HEK293 (cell line): ENCODE measurements at regions not wholly inside any gene's neighbourhood (a gene's known extent, or its start where the extent isn't known, plus 50 kb on each side); places are given as distances from the start of the nearest gene placed in this dataset.
"Not testable (repeated sequence)": the region's sequence is repeated elsewhere in the genome, so short reads cannot be mapped to it uniquely, and the experiment has no call there.

Experiments used
- GLI4 ChIP-seq: fragments of 450-650 bp; formaldehyde crosslinking; IDR thresholded peaks from 2 replicates; pipeline ENCODE4 v1.5.1; 2016; ENCODE audit warnings: missing biosample characterization, missing genetic modification characterization
- IKZF3 ChIP-seq: fragments of 450-650 bp; IDR thresholded peaks from 2 replicates; pipeline ENCODE4 v1.5.0; 2018; ENCODE audit warnings: missing biosample characterization, mild to moderate bottlenecking, missing genetic modification characterization, moderate library complexity
- MYNN ChIP-seq: fragments of 450-650 bp; formaldehyde crosslinking; IDR thresholded peaks from 2 replicates; pipeline ENCODE4 v1.5.1; 2016; ENCODE audit warnings: missing biosample characterization, missing genetic modification characterization, borderline replicate concordance
- MZF1 ChIP-seq: fragments of 450-650 bp; formaldehyde crosslinking; IDR thresholded peaks from 2 replicates; pipeline ENCODE4 v1.5.1; 2017; ENCODE audit warnings: missing biosample characterization, missing genetic modification characterization, borderline replicate concordance
- RBAK ChIP-seq: fragments of 450-650 bp; formaldehyde crosslinking; IDR thresholded peaks from 2 replicates; pipeline ENCODE4 v1.5.1; 2016; ENCODE audit warnings: missing biosample characterization, missing genetic modification characterization
- TCF7L2 ChIP-seq: IDR thresholded peaks from 2 replicates; pipeline ENCODE4 v1.6.1; 2011; ENCODE audit warnings: low read depth, mild to moderate bottlenecking, inconsistent platforms, low read length, moderate library complexity, borderline replicate concordance
- TRIM28 ChIP-seq: IDR thresholded peaks from 2 replicates; pipeline ENCODE4 v1.6.1; 2011; ENCODE audit warnings: low read length, control low read depth, borderline replicate concordance
- ZNF26 ChIP-seq: fragments of 450-650 bp; formaldehyde crosslinking; IDR thresholded peaks from 2 replicates; pipeline ENCODE4 v1.5.1; 2016; ENCODE audit warnings: missing biosample characterization, missing genetic modification characterization
- ZNF274 ChIP-seq, 2 experiments: fragments of 200-500 bp in 1 of 2; fragments of 450-650 bp in 1 of 2; sonication (Bioruptor generic) in 1 of 2; formaldehyde crosslinking in 1 of 2; IDR thresholded peaks; 2 replicates each; pipeline versions ENCODE4 v1.5.1 to v1.6.1; 2014 to 2016; ENCODE audit warnings: borderline replicate concordance in 1 of 2, inconsistent platforms in 1 of 2, low read length in 1 of 2, missing biosample characterization in 1 of 2, missing genetic modification characterization in 1 of 2
- ZNF341 ChIP-seq: fragments of 450-650 bp; formaldehyde crosslinking; IDR thresholded peaks from 2 replicates; pipeline ENCODE4; 2016; ENCODE audit warnings: low read depth, missing biosample characterization, missing genetic modification characterization
- ZNF521 ChIP-seq: fragments of 450-650 bp; formaldehyde crosslinking; IDR thresholded peaks from 2 replicates; pipeline ENCODE4 v1.5.1; 2017; ENCODE audit warnings: missing biosample characterization, mild to moderate bottlenecking, missing genetic modification characterization
- TF ChIP-seq, protein P1 (sequence below): fragments of 450-650 bp; formaldehyde crosslinking; IDR thresholded peaks from 2 replicates; pipeline ENCODE4 v1.5.1; 2016; ENCODE audit warnings: missing biosample characterization, missing genetic modification characterization
- TF ChIP-seq, protein P2 (sequence below): fragments of 450-650 bp; formaldehyde crosslinking; IDR thresholded peaks from 2 replicates; pipeline ENCODE4 v1.5.1; 2017; ENCODE audit warnings: missing biosample characterization, mild to moderate bottlenecking, missing genetic modification characterization, moderate library complexity
- TF ChIP-seq, protein P3 (sequence below): fragments of 450-650 bp; formaldehyde crosslinking; IDR thresholded peaks from 2 replicates; pipeline ENCODE4 v1.5.1; 2016; ENCODE audit warnings: missing biosample characterization, missing genetic modification characterization

DNA sequence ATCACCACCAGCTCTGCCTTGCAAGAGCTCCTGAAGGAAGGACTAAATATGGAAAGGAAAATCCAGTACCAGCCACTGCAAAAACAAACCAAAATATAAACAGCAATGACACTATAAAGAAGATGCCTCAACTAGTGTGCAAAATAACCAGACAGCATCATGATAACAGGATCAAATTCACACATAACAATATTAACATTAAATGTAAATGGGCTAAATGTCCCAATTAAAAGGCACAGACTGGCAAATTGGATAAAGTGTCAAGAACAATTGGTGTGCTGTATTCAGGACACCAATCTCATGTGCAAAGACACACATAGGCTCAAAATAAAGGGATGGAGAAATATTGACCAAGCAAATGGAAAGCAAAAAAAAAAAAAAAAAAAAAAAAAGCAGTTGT, 629.8 kb downstream of the CETN3 start:
- TF ChIP-seq, protein P1, sequence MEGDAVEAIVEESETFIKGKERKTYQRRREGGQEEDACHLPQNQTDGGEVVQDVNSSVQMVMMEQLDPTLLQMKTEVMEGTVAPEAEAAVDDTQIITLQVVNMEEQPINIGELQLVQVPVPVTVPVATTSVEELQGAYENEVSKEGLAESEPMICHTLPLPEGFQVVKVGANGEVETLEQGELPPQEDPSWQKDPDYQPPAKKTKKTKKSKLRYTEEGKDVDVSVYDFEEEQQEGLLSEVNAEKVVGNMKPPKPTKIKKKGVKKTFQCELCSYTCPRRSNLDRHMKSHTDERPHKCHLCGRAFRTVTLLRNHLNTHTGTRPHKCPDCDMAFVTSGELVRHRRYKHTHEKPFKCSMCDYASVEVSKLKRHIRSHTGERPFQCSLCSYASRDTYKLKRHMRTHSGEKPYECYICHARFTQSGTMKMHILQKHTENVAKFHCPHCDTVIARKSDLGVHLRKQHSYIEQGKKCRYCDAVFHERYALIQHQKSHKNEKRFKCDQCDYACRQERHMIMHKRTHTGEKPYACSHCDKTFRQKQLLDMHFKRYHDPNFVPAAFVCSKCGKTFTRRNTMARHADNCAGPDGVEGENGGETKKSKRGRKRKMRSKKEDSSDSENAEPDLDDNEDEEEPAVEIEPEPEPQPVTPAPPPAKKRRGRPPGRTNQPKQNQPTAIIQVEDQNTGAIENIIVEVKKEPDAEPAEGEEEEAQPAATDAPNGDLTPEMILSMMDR, result not testable (repeated sequence)
- TF ChIP-seq, protein P2, sequence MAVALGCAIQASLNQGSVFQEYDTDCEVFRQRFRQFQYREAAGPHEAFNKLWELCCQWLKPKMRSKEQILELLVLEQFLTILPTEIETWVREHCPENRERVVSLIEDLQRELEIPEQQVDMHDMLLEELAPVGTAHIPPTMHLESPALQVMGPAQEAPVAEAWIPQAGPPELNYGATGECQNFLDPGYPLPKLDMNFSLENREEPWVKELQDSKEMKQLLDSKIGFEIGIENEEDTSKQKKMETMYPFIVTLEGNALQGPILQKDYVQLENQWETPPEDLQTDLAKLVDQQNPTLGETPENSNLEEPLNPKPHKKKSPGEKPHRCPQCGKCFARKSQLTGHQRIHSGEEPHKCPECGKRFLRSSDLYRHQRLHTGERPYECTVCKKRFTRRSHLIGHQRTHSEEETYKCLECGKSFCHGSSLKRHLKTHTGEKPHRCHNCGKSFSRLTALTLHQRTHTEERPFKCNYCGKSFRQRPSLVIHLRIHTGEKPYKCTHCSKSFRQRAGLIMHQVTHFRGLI (tag by site-specific recombination), result not testable (repeated sequence)
- not testable (repeated sequence) for TF ChIP-seq GLI4; ZNF26 (tag by site-specific recombination); RBAK (tag by site-specific recombination); ZNF274 (IDR thresholded peaks at IDR 0.05; ENCODE audit: low read length); ZNF274 (tag by site-specific recombination; IDR thresholded peaks at IDR 0.05; ENCODE audit: borderline replicate concordance); TCF7L2; MZF1 (tag by site-specific recombination); TRIM28; ZNF521; MYNN (tag by site-specific recombination); ZNF341 (tag by site-specific recombination); IKZF3 (tag by site-specific recombination)
- TF ChIP-seq, protein P3, sequence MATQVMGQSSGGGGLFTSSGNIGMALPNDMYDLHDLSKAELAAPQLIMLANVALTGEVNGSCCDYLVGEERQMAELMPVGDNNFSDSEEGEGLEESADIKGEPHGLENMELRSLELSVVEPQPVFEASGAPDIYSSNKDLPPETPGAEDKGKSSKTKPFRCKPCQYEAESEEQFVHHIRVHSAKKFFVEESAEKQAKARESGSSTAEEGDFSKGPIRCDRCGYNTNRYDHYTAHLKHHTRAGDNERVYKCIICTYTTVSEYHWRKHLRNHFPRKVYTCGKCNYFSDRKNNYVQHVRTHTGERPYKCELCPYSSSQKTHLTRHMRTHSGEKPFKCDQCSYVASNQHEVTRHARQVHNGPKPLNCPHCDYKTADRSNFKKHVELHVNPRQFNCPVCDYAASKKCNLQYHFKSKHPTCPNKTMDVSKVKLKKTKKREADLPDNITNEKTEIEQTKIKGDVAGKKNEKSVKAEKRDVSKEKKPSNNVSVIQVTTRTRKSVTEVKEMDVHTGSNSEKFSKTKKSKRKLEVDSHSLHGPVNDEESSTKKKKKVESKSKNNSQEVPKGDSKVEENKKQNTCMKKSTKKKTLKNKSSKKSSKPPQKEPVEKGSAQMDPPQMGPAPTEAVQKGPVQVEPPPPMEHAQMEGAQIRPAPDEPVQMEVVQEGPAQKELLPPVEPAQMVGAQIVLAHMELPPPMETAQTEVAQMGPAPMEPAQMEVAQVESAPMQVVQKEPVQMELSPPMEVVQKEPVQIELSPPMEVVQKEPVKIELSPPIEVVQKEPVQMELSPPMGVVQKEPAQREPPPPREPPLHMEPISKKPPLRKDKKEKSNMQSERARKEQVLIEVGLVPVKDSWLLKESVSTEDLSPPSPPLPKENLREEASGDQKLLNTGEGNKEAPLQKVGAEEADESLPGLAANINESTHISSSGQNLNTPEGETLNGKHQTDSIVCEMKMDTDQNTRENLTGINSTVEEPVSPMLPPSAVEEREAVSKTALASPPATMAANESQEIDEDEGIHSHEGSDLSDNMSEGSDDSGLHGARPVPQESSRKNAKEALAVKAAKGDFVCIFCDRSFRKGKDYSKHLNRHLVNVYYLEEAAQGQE (tag by site-specific recombination), result not testable (repeated sequence)
